LHCN-M2 (cell line): ENCODE measurements at regions not wholly inside any gene's neighbourhood (a gene's known extent, or its start where the extent isn't known, plus 50 kb on each side); places are given as distances from the start of the nearest gene placed in this dataset.

Source experiments
- DNase-seq: peaks from one replicate; pipeline ENCODE4 v3.0.0-alpha.2; 2012; ENCODE audit warnings: low read depth

- no peak for DNase-seq
Measured at GRCh38 chr2:196587056-196587455, 52.5 kb upstream of the CCDC150 start.

- no peak for DNase-seq
Measured at GRCh38 chr2:196587739-196588138, 51.8 kb upstream of the CCDC150 start.

GRCh38 chr2:196589419-196589818 lies 50.1 kb upstream of the CCDC150 start:
- DNase-seq, result no peak
